VCaP (cell line): ENCODE measurements at regions not wholly inside any gene's neighbourhood (a gene's known extent, or its start where the extent isn't known, plus 50 kb on each side); places are given as distances from the start of the nearest gene placed in this dataset.

Experiments
- H3K27ac ChIP-seq: fragments of 450-650 bp; 2 replicates; pipeline ENCODE4 v1.5.1; 2017
- TF ChIP-seq, protein P1 (sequence below): fragments of 450-650 bp; conservative IDR thresholded peaks from 2 replicates; pipeline ENCODE4 v1.5.1; 2017; ENCODE audit warnings: mild to moderate bottlenecking, moderate library complexity

DNA sequence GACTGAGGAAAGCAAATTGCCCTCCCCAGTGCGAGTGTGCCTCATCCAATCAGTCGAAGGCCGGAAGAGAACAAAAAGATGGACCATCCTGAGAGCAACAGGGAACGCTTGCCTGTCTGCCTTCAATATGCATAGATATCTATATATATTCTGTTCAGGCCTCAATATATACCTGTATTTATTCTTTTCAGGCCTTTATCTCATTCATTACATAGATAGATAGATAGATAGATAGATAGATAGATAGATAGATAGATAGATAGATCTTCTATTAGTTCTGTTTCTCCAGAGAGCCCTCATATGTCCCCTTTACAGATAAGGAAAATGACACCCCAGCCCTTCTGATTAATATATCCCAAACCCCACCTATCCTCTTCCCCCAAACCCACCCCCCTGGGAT is 55.1 kb upstream of the LMO2 start:
- TF ChIP-seq, protein P1, sequence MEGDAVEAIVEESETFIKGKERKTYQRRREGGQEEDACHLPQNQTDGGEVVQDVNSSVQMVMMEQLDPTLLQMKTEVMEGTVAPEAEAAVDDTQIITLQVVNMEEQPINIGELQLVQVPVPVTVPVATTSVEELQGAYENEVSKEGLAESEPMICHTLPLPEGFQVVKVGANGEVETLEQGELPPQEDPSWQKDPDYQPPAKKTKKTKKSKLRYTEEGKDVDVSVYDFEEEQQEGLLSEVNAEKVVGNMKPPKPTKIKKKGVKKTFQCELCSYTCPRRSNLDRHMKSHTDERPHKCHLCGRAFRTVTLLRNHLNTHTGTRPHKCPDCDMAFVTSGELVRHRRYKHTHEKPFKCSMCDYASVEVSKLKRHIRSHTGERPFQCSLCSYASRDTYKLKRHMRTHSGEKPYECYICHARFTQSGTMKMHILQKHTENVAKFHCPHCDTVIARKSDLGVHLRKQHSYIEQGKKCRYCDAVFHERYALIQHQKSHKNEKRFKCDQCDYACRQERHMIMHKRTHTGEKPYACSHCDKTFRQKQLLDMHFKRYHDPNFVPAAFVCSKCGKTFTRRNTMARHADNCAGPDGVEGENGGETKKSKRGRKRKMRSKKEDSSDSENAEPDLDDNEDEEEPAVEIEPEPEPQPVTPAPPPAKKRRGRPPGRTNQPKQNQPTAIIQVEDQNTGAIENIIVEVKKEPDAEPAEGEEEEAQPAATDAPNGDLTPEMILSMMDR = no peak
- H3K27ac ChIP-seq = no peak overlapping the region

DNA sequence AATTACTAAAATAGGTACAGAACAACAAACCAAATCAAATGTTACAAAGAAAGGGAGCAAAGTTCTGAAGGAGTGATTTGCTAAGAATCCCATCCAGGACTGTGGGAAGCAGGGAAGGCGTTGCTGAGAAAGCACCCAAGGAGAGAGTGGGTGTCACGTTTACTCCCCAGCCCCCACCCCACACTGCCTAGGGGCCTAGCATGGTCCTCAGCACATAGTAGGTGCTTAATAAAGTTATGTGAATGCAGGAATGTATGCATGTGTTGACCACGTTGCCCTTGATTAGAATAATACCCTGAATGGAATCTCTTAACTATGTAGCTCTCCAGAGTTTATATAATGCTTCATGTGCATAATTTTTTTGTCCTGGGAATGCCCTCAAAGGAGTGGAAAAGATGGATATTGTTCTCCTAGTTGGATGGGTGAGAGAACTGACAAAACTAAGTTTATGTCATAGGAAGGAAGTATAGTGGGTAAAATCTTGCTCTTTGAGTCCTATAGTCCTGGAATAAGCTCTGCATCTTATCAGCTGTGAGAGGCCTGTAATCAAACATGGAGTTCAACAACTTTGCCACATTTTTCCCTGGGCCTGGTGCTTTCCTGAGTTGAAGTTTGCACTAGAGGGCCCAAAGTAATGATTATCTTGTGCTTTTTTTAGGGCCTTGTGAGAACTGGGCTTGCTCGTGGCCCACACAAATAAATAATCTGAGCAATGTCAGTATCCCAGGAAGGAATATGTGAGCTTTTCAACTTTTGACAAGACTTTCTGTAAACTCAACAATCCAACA is 53.8 kb upstream of the LMO2 start:
- H3K27ac ChIP-seq = no peak overlapping the region
- TF ChIP-seq, protein P1 = no peak

DNA sequence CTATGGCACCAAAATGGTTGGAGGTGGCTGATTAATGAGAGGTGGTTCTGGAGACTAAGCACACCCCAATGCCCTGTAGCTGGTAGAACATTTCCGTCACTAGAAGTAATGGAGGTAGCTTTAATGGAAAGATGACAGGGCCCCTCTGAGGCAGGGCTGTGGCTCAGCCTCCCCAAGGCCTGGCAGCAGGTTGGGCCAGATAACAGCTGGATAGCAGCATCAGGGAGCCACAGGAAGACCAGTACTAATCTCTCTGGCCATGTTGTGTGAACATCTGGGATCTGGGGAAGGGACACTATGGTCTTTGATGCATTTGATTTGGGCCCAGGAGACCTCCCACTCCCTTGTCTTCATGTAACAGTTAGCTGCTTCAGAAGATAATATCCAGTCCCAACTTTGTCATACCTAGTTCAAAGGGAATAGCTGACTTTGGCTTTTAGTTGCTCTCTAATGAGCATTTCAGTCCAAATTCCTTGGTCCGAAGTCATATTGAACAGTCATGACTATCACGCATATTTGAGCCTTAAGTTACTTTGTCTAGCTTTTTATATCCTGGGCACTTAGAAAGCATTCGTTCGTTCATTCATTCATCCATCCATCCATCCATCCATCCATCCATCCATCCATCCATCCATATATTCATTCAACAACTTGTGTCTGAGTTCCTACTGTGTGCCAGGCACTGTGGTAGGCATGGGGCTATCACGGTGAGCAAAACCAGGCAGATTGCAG is 53.0 kb upstream of the LMO2 start:
- no peak overlapping the region for H3K27ac ChIP-seq
- TF ChIP-seq, protein P1 = no peak

DNA sequence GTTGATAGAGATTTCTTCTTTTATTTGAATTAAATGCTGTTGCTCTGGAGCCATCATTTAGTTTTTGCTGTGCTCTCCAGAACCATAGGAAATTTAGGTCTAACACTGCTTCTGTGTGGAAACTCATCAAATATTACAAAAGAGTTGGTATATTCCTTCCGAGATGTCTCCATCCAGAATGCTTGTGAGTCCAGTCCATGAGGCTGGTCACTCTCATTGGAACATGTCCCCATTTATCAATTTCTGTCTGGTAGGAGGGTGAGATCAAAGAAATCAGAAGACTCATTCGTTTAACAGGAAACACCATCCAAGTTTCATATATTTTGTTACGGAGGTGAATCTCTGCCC is 52.4 kb upstream of the LMO2 start:
- H3K27ac ChIP-seq = no peak overlapping the region
- TF ChIP-seq, protein P1 = no peak

DNA sequence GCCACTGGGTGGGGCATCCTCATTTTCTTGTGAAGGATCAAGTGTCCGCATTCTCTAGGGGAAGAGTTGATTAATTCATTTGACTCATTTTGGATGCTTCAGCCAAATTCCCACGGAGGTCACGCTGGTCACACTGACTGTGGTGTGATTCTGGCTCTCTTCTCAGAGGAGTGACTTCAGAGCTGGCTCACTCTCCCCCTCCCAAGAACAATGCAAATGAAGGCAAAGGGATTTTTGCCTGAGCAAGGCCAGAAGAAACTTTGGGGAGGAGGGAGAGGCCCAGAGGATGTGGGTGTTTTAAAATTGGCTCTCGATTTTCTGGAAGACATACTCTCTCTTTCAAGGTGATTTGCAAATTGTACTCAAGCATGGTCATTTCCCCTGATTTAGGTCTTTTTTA is 51.1 kb upstream of the LMO2 start:
- TF ChIP-seq, protein P1 = no peak
- no peak overlapping the region for H3K27ac ChIP-seq

DNA sequence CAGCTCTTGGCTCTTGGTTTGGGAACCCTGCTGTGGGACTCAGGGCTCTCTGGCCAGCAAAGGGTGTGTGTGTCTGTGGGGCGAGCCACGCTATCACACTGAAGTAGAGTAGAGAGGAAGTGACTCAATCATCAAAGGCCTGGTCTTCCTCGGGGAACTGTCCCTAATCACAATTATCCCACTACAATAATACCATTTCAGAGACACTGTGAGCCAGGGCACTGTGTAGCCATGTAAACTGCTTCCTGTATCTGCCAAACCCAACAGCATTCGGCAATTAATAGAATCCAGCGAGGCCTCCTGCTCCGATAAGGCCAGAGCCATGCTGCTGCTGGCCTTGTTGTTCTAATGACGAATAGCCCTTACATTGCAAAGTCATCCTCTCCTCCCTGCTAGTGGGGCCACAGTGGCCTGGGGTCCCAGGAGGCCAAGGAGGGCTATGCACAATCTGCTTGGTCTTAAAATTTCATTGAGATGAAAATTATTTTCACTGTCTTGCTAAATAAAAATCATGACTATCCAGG is 49.8 kb upstream of the LMO2 start:
- H3K27ac ChIP-seq = no peak overlapping the region
- TF ChIP-seq, protein P1 = no peak
